ENCODE measurements at regions not wholly inside any gene's neighbourhood (a gene's known extent, or its start where the extent isn't known, plus 50 kb on each side); places are given as distances from the start of the nearest gene placed in this dataset.

- no peak for DNase-seq
These were observed 59.3 kb upstream of the KIAA1217 start for GRCh38 chr10:24149640-24150039.

GRCh38 chr10:24150853-24151252 lies 58.1 kb upstream of the KIAA1217 start:
- DNase-seq = no peak

GRCh38 chr10:24152270-24152669 lies 56.7 kb upstream of the KIAA1217 start:
- no peak for DNase-seq

- no peak for DNase-seq
These were observed 55.9 kb upstream of the KIAA1217 start for GRCh38 chr10:24153031-24153430.

GRCh38 chr10:24153537-24153936 lies 55.4 kb upstream of the KIAA1217 start:
- no peak for DNase-seq

GRCh38 chr10:24156686-24157085 lies 52.3 kb upstream of the KIAA1217 start:
- DNase-seq = no peak

- no peak for DNase-seq
These were observed 51.4 kb upstream of the KIAA1217 start for GRCh38 chr10:24157567-24157966.

All from activated CD4-positive, CD25-positive, alpha-beta regulatory T cell treated with anti-CD3 and anti-CD28 coated beads, Interleukin-2, amount 50 U/mL, for 72 hours (primary cell).